ENCODE measurements at regions not wholly inside any gene's neighbourhood (a gene's known extent, or its start where the extent isn't known, plus 50 kb on each side); places are given as distances from the start of the nearest gene placed in this dataset.
"Not testable (repeated sequence)": the region's sequence is repeated elsewhere in the genome, so short reads cannot be mapped to it uniquely, and the experiment has no call there.

- CTCF ChIA-PET = no interaction called here
- H3K9me3 ChIP-seq = no peaks in the 10 kb centered on the region
- Mint-ChIP-seq H3K4me3 (ENCODE audit: unreplicated experiment) (no peak overlapping the region), H3K4me1 (ENCODE audit: low read depth, unreplicated experiment) (peaks cover 8% of the 10 kb centered on the region), H3K9me3 (ENCODE audit: unreplicated experiment) (no peaks in the 10 kb centered on the region), H3K27ac (ENCODE audit: unreplicated experiment) (no peak overlapping the region), H3K36me3 (ENCODE audit: insufficient read depth, unreplicated experiment) (no peaks in the 10 kb centered on the region), H3K27me3 (ENCODE audit: insufficient read depth, unreplicated experiment) (no peaks in the 10 kb centered on the region)
- TF ChIP-seq, protein P1, sequence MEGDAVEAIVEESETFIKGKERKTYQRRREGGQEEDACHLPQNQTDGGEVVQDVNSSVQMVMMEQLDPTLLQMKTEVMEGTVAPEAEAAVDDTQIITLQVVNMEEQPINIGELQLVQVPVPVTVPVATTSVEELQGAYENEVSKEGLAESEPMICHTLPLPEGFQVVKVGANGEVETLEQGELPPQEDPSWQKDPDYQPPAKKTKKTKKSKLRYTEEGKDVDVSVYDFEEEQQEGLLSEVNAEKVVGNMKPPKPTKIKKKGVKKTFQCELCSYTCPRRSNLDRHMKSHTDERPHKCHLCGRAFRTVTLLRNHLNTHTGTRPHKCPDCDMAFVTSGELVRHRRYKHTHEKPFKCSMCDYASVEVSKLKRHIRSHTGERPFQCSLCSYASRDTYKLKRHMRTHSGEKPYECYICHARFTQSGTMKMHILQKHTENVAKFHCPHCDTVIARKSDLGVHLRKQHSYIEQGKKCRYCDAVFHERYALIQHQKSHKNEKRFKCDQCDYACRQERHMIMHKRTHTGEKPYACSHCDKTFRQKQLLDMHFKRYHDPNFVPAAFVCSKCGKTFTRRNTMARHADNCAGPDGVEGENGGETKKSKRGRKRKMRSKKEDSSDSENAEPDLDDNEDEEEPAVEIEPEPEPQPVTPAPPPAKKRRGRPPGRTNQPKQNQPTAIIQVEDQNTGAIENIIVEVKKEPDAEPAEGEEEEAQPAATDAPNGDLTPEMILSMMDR (IDR thresholded peaks at IDR 0.05; ENCODE audit: insufficient read depth in 1 of 2, low read depth in 1 of 2, low read length in 1 of 2, severe bottlenecking in 1 of 2, unreplicated experiment in 1 of 2) = no peak
- no peaks in the 10 kb centered on the region for H3K36me3 ChIP-seq (ENCODE audit: control insufficient read depth, insufficient read depth, low read length)
- H3K27me3 ChIP-seq (replicated peaks; ENCODE audit: control insufficient read depth, insufficient read depth, low read length) = no peaks in the 10 kb centered on the region
- BruUV-seq (replicated peaks) = no TSS peak
- intact Hi-C loops (cut with micrococcal nuclease; ENCODE audit: unreplicated experiment) = no loop called here
- peaks cover 5% of the 10 kb centered on the region for H3K4me1 ChIP-seq
- DNase-seq = no peak
- POLR2A ChIA-PET = no interaction called here
- H3K4me3 ChIP-seq (ENCODE audit: low read depth, low read length) = no peak overlapping the region
Observed at GRCh38 chr2:31810200-31810917, 200.4 kb downstream of the MEMO1 start.

DNA sequence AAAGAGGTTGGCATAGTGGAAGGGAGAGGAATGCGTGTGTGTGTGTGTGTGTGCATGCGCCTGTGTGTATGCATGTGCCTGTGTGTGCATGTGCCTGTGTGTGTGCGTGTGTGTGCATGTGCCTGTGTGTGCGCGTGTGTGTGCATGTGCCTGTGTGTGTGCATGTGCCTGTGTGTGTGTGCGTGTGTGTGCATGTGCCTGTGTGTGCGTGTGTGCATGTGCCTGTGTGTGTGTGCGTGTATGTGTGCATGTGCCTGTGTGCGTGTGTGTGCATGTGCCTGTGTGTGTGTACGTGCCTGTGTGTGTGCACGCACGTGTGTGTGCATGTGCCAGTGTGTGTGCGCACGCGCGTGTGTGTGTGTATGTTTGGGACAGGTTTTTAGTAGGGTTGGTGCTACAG lies 205.1 kb downstream of the MEMO1 start:
- Mint-ChIP-seq H3K4me1 (ENCODE audit: low read depth, unreplicated experiment) (no peaks in the 10 kb centered on the region), H3K36me3 (ENCODE audit: insufficient read depth, unreplicated experiment) (no peaks in the 10 kb centered on the region), H3K4me3 (ENCODE audit: unreplicated experiment) (no peak overlapping the region), H3K9me3 (ENCODE audit: unreplicated experiment) (no peaks in the 10 kb centered on the region), H3K27me3 (ENCODE audit: insufficient read depth, unreplicated experiment) (no peaks in the 10 kb centered on the region), H3K27ac (ENCODE audit: unreplicated experiment) (no peak overlapping the region)
- intact Hi-C loops (cut with micrococcal nuclease; ENCODE audit: unreplicated experiment) = no loop called here
- CTCF ChIA-PET = no interaction called here
- no TSS peak for BruUV-seq (replicated peaks)
- no peak for DNase-seq
- Histone ChIP-seq H3K36me3 (ENCODE audit: control insufficient read depth, insufficient read depth, low read length) (no peaks in the 10 kb centered on the region), H3K9me3 (no peaks in the 10 kb centered on the region), H3K4me1 (no peaks in the 10 kb centered on the region), H3K27me3 (replicated peaks; ENCODE audit: control insufficient read depth, insufficient read depth, low read length) (no peaks in the 10 kb centered on the region), H3K4me3 (ENCODE audit: low read depth, low read length) (no peak overlapping the region)
- TF ChIP-seq, protein P1 (IDR thresholded peaks at IDR 0.05; ENCODE audit: insufficient read depth in 1 of 2, low read depth in 1 of 2, low read length in 1 of 2, severe bottlenecking in 1 of 2, unreplicated experiment in 1 of 2) = no peak
- POLR2A ChIA-PET = no interaction called here

GRCh38 chr2:31803481-31804153 lies 207.2 kb downstream of the MEMO1 start:
- H3K4me3 Mint-ChIP-seq (ENCODE audit: unreplicated experiment); H3K4me3 ChIP-seq (ENCODE audit: low read depth, low read length); H3K9me3 Mint-ChIP-seq (ENCODE audit: unreplicated experiment); H3K36me3 ChIP-seq (ENCODE audit: control insufficient read depth, insufficient read depth, low read length); H3K27ac Mint-ChIP-seq (ENCODE audit: unreplicated experiment); CTCF ChIA-PET; H3K27me3 Mint-ChIP-seq (ENCODE audit: insufficient read depth, unreplicated experiment); BruUV-seq (replicated peaks); DNase-seq; POLR2A ChIA-PET; H3K9me3 ChIP-seq; H3K4me1 ChIP-seq; intact Hi-C loops (cut with micrococcal nuclease; ENCODE audit: unreplicated experiment); H3K27me3 ChIP-seq (replicated peaks; ENCODE audit: control insufficient read depth, insufficient read depth, low read length); H3K4me1 Mint-ChIP-seq (ENCODE audit: low read depth, unreplicated experiment); H3K36me3 Mint-ChIP-seq (ENCODE audit: insufficient read depth, unreplicated experiment): not testable (repeated sequence)

Measured in Caco-2 (cell line).